ENCODE measurements at regions not wholly inside any gene's neighbourhood (a gene's known extent, or its start where the extent isn't known, plus 50 kb on each side); places are given as distances from the start of the nearest gene placed in this dataset.

DNA sequence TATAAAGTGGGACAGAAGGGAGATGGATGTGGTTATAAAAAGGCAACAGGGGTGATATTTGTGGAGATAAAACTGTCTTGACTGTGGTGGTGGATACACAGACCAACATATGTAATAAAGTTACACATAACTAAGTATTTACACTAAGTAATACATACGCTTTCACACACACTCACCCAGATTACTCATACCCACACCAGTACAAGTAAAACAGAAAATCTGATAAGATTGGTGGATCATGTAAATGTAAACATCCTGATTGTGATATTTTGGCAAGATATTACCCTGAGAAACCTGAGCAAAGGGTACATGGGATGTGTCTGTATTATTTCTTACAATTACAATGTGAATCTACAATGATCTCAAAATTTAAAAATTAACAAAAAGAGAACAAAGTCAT, 53.3 kb upstream of the SLIT3 start:
- Histone ChIP-seq H4K20me1 (replicated peaks; ENCODE audit: control insufficient read depth, insufficient read depth, low read length) (no peaks in the 10 kb centered on the region), H3K4me2 (ENCODE audit: insufficient read depth, low read length) (no peak overlapping the region), H2AFZ (ENCODE audit: low read depth, low read length) (no peak overlapping the region), H3K79me2 (ENCODE audit: control insufficient read depth, insufficient read depth, low read length) (no peaks in the 10 kb centered on the region), H3K4me3 (no peak overlapping the region), H3K27me3 (ENCODE audit: control insufficient read depth in 2 of 2, insufficient read depth in 2 of 2, low read length in 2 of 2) (no peaks in the 10 kb centered on the region), H3K27ac (ENCODE audit: extremely low read depth, low read depth, low read length) (no peak overlapping the region), H3K9ac (ENCODE audit: insufficient read depth in 1 of 2, low read depth in 2 of 2, low read length in 2 of 2) (no peak overlapping the region), H3K9me3 (replicated peaks; ENCODE audit: control insufficient read depth, insufficient read depth, low read depth, low read length) (no peaks in the 10 kb centered on the region), H3K4me1 (replicated peaks in 1 of 2; ENCODE audit: control insufficient read depth in 2 of 2, insufficient read depth in 2 of 2, low read length in 2 of 2) (no peaks in the 10 kb centered on the region), H3K9me1 (ENCODE audit: control insufficient read depth, insufficient read depth, low read length) (no peaks in the 10 kb centered on the region), H3K36me3 (ENCODE audit: control insufficient read depth, insufficient read depth, low read length) (no peaks in the 10 kb centered on the region)
- DNase-seq (ENCODE audit: extremely low read depth in 1 of 4, low spot score in 3 of 4) (no peak), FAIRE-seq (no peak), ATAC-seq (no peak)
- WGBS (ENCODE audit: insufficient coverage, low coverage, missing lambda C conversion rate) = 0% methylated on average over 1 of the region's 1 CpG
- in situ Hi-C loops (cut with MboI) = no loop called here
- no TSS peak for BruUV-seq (replicated peaks)
- intact Hi-C loops (cut with micrococcal nuclease) = no loop called here
- TF ChIP-seq FOXP1 (CRISPR knock-in tag; IDR thresholded peaks at IDR 0.05) (no peak), NONO (IDR thresholded peaks at IDR 0.05; ENCODE audit: low read depth in 2 of 2, low read length in 1 of 2) (no peak), FOXK2 (conservative IDR thresholded peaks at IDR 0.05 in 1 of 2, IDR thresholded peaks at IDR 0.05 in 1 of 2; ENCODE audit: low read depth in 2 of 2) (no peak), ZNF175 (CRISPR knock-in tag; IDR thresholded peaks at IDR 0.05; ENCODE audit: low read depth) (no peak), MXI1 (IDR thresholded peaks at IDR 0.05; ENCODE audit: low read depth, low read length) (no peak), ZNF507 (tag; conservative IDR thresholded peaks at IDR 0.05) (no peak), CBFA2T3 (IDR thresholded peaks at IDR 0.05) (no peak), SMARCA5 (IDR thresholded peaks at IDR 0.05) (no peak), POLR2AphosphoS2 (IDR thresholded peaks at IDR 0.05; ENCODE audit: low read length) (no peak), SAFB2 (IDR thresholded peaks at IDR 0.05; ENCODE audit: borderline replicate concordance, low read depth, low read length, severe bottlenecking) (no peak)
- TF ChIP-seq, protein P1, sequence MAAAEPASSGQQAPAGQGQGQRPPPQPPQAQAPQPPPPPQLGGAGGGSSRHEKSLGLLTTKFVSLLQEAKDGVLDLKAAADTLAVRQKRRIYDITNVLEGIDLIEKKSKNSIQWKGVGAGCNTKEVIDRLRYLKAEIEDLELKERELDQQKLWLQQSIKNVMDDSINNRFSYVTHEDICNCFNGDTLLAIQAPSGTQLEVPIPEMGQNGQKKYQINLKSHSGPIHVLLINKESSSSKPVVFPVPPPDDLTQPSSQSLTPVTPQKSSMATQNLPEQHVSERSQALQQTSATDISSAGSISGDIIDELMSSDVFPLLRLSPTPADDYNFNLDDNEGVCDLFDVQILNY (CRISPR knock-in tag; IDR thresholded peaks at IDR 0.05) = no peak
- TF ChIP-seq, protein P2, sequence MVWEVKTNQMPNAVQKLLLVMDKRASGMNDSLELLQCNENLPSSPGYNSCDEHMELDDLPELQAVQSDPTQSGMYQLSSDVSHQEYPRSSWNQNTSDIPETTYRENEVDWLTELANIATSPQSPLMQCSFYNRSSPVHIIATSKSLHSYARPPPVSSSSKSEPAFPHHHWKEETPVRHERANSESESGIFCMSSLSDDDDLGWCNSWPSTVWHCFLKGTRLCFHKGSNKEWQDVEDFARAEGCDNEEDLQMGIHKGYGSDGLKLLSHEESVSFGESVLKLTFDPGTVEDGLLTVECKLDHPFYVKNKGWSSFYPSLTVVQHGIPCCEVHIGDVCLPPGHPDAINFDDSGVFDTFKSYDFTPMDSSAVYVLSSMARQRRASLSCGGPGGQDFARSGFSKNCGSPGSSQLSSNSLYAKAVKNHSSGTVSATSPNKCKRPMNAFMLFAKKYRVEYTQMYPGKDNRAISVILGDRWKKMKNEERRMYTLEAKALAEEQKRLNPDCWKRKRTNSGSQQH (CRISPR knock-in tag; IDR thresholded peaks at IDR 0.05) = no peak
- TF ChIP-seq, protein P3, sequence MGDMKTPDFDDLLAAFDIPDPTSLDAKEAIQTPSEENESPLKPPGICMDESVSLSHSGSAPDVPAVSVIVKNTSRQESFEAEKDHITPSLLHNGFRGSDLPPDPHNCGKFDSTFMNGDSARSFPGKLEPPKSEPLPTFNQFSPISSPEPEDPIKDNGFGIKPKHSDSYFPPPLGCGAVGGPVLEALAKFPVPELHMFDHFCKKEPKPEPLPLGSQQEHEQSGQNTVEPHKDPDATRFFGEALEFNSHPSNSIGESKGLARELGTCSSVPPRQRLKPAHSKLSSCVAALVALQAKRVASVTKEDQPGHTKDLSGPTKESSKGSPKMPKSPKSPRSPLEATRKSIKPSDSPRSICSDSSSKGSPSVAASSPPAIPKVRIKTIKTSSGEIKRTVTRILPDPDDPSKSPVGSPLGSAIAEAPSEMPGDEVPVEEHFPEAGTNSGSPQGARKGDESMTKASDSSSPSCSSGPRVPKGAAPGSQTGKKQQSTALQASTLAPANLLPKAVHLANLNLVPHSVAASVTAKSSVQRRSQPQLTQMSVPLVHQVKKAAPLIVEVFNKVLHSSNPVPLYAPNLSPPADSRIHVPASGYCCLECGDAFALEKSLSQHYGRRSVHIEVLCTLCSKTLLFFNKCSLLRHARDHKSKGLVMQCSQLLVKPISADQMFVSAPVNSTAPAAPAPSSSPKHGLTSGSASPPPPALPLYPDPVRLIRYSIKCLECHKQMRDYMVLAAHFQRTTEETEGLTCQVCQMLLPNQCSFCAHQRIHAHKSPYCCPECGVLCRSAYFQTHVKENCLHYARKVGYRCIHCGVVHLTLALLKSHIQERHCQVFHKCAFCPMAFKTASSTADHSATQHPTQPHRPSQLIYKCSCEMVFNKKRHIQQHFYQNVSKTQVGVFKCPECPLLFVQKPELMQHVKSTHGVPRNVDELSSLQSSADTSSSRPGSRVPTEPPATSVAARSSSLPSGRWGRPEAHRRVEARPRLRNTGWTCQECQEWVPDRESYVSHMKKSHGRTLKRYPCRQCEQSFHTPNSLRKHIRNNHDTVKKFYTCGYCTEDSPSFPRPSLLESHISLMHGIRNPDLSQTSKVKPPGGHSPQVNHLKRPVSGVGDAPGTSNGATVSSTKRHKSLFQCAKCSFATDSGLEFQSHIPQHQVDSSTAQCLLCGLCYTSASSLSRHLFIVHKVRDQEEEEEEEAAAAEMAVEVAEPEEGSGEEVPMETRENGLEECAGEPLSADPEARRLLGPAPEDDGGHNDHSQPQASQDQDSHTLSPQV (IDR thresholded peaks at IDR 0.05) = no peak
- ChIA-PET POLR2A (no interaction called here), CTCF (ENCODE audit: low intra/inter-chr PET ratio) (no interaction called here)

Measured in K562 (cell line).